NB4 (cell line): ENCODE measurements at regions not wholly inside any gene's neighbourhood (a gene's known extent, or its start where the extent isn't known, plus 50 kb on each side); places are given as distances from the start of the nearest gene placed in this dataset.

ENCODE experiments used
- CTCF ChIP-seq: IDR thresholded peaks from one replicate; pipeline ENCODE4 v1.5.1; 2012; ENCODE audit warnings: low read depth, low read length
- MAX ChIP-seq: IDR thresholded peaks from 2 replicates; pipeline ENCODE4 v1.6.1; 2011; ENCODE audit warnings: low read depth, low read length

GRCh38 chr9:129423216-129423615 lies 197.7 kb downstream of the C9orf50 start:
- TF ChIP-seq CTCF (no peak), MAX (no peak)
